PC-3 (cell line): ENCODE measurements at regions not wholly inside any gene's neighbourhood (a gene's known extent, or its start where the extent isn't known, plus 50 kb on each side); places are given as distances from the start of the nearest gene placed in this dataset.

Experiments used
- EZH2 ChIP-seq: fragments of 300-600 bp; sonication (generic); IDR thresholded peaks from one replicate; pipeline ENCODE4 v1.6.1; 2017; ENCODE audit warnings: antibody characterized with exemption, mild to moderate bottlenecking, low read length; ENCODE audit not compliant: unreplicated experiment
- EZH2phosphoT487 ChIP-seq: fragments of 300-600 bp; sonication (generic); IDR thresholded peaks from 2 replicates; pipeline ENCODE4 v1.6.1; 2018; ENCODE audit warnings: mild to moderate bottlenecking, antibody characterized with exemption, low read length, borderline replicate concordance
- TF ChIP-seq, protein P1 (sequence below): fragments of 300-600 bp; sonication (generic); conservative IDR thresholded peaks from 2 replicates; pipeline ENCODE4 v1.5.1; 2017; ENCODE audit warnings: antibody characterized with exemption, low read depth, mild to moderate bottlenecking, low read length

DNA sequence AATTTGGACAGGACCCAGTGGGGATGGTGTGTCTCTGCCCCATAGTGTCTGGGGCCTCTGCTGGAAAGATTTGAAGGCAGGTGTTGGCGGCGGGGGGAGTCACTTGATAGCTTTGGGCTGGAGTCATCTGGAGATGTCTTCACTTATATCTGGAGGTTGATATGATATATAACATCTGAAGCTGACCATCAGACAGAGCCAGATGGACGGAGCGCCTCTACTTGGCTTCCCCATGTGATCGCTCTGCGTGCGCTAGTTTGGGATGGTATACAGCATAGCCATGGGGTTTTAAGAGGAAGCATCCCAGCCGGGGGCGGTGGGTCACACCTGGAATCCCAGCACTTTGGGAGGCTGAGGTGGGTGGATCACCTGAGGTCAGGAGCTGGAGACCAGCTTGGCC is 130.7 kb upstream of the NLRP1 start:
- TF ChIP-seq, protein P1, sequence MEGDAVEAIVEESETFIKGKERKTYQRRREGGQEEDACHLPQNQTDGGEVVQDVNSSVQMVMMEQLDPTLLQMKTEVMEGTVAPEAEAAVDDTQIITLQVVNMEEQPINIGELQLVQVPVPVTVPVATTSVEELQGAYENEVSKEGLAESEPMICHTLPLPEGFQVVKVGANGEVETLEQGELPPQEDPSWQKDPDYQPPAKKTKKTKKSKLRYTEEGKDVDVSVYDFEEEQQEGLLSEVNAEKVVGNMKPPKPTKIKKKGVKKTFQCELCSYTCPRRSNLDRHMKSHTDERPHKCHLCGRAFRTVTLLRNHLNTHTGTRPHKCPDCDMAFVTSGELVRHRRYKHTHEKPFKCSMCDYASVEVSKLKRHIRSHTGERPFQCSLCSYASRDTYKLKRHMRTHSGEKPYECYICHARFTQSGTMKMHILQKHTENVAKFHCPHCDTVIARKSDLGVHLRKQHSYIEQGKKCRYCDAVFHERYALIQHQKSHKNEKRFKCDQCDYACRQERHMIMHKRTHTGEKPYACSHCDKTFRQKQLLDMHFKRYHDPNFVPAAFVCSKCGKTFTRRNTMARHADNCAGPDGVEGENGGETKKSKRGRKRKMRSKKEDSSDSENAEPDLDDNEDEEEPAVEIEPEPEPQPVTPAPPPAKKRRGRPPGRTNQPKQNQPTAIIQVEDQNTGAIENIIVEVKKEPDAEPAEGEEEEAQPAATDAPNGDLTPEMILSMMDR, result no peak
- TF ChIP-seq EZH2 (no peak), EZH2phosphoT487 (no peak)
